MM.1S (cell line): ENCODE measurements at regions not wholly inside any gene's neighbourhood (a gene's known extent, or its start where the extent isn't known, plus 50 kb on each side); places are given as distances from the start of the nearest gene placed in this dataset.

Experiments
- EZH2 ChIP-seq: fragments of 300-600 bp; sonication (generic); optimal IDR thresholded peaks from 2 replicates; pipeline ENCODE3; 2017; ENCODE audit warnings: low read depth, mild to moderate bottlenecking, antibody characterized with exemption, low read length, mixed read lengths
- EZH2phosphoT487 ChIP-seq: fragments of 300-600 bp; sonication (generic); IDR thresholded peaks from 2 replicates; pipeline ENCODE4 v1.6.1; 2018; ENCODE audit warnings: antibody characterized with exemption, low read length
- TF ChIP-seq, protein P1 (sequence below): fragments of 300-600 bp; sonication (generic); IDR thresholded peaks from 2 replicates; pipeline ENCODE4 v1.5.1; 2016; ENCODE audit warnings: antibody characterized with exemption, low read length, mixed read lengths

DNA sequence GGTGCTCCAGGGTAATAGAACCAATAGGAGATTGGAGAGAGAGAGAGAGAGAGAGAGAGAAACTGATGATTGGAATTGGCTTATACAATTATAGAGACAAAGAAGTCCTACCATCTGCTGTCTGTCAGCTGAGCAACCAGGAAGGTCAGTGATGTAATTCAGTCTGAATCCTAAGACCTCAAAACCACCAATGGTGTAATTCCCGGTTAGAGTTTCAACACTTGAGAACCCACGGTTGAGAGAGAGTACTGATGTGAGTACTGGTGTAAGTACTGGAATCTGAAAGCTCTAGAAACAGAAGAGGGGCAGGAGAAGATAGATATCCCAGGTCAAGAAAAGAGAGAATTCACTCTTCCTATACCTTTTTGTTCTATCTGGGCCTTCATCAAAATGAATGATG lies 775.8 kb downstream of the EFNA5 start:
- TF ChIP-seq, protein P1, sequence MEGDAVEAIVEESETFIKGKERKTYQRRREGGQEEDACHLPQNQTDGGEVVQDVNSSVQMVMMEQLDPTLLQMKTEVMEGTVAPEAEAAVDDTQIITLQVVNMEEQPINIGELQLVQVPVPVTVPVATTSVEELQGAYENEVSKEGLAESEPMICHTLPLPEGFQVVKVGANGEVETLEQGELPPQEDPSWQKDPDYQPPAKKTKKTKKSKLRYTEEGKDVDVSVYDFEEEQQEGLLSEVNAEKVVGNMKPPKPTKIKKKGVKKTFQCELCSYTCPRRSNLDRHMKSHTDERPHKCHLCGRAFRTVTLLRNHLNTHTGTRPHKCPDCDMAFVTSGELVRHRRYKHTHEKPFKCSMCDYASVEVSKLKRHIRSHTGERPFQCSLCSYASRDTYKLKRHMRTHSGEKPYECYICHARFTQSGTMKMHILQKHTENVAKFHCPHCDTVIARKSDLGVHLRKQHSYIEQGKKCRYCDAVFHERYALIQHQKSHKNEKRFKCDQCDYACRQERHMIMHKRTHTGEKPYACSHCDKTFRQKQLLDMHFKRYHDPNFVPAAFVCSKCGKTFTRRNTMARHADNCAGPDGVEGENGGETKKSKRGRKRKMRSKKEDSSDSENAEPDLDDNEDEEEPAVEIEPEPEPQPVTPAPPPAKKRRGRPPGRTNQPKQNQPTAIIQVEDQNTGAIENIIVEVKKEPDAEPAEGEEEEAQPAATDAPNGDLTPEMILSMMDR = no peak
- no peak for TF ChIP-seq EZH2
- no peak for TF ChIP-seq EZH2phosphoT487
